HG03439 (cell line): ENCODE measurements at regions not wholly inside any gene's neighbourhood (a gene's known extent, or its start where the extent isn't known, plus 50 kb on each side); places are given as distances from the start of the nearest gene placed in this dataset.
"Not testable (repeated sequence)": the region's sequence is repeated elsewhere in the genome, so short reads cannot be mapped to it uniquely, and the experiment has no call there.

Source experiments
- ATAC-seq: cut with Tn5 transposase; IDR thresholded peaks from one replicate; pipeline ENCODE4 v1.9.1; 2021; ENCODE audit warnings: mild to moderate bottlenecking, moderate library complexity; ENCODE audit not compliant: unreplicated experiment

GRCh38 chr2:125185691-125186270 lies 1160.7 kb downstream of the CNTNAP5 start:
- ATAC-seq = no peak

GRCh38 chr2:125207431-125207830 lies 1182.3 kb downstream of the CNTNAP5 start:
- no peak for ATAC-seq

GRCh38 chr2:125216321-125216720 lies 1191.2 kb downstream of the CNTNAP5 start:
- no peak for ATAC-seq

GRCh38 chr2:125224188-125224587 lies 1199.1 kb downstream of the CNTNAP5 start:
- ATAC-seq = no peak

GRCh38 chr2:125224830-125225229 lies 1199.7 kb downstream of the CNTNAP5 start:
- ATAC-seq = no peak

- no peak for ATAC-seq
Measured at GRCh38 chr2:125227843-125228392, 1202.8 kb downstream of the CNTNAP5 start.

GRCh38 chr2:125240870-125241269 lies 1215.8 kb downstream of the CNTNAP5 start:
- no peak for ATAC-seq

- ATAC-seq = no peak
Measured at GRCh38 chr2:125243074-125243473, 1218.0 kb downstream of the CNTNAP5 start.

GRCh38 chr2:125254010-125254409 lies 1228.9 kb downstream of the CNTNAP5 start:
- ATAC-seq = no peak

- ATAC-seq = no peak
Measured at GRCh38 chr2:125259451-125259850, 1234.4 kb downstream of the CNTNAP5 start.

- not testable (repeated sequence) for ATAC-seq
Measured at GRCh38 chr2:125260366-125260930, 1235.4 kb downstream of the CNTNAP5 start.

GRCh38 chr2:125264453-125264852 lies 1239.4 kb downstream of the CNTNAP5 start:
- ATAC-seq = no peak

- no peak for ATAC-seq
Measured at GRCh38 chr2:125267683-125268082, 1242.6 kb downstream of the CNTNAP5 start.

GRCh38 chr2:125272651-125273050 lies 1247.6 kb downstream of the CNTNAP5 start:
- no peak for ATAC-seq

- no peak for ATAC-seq
Measured at GRCh38 chr2:125274718-125275117, 1249.6 kb downstream of the CNTNAP5 start.

GRCh38 chr2:125280265-125280664 lies 1255.2 kb downstream of the CNTNAP5 start:
- no peak for ATAC-seq

GRCh38 chr2:125281242-125281641 lies 1256.2 kb downstream of the CNTNAP5 start:
- ATAC-seq = no peak

- ATAC-seq = no peak
Measured at GRCh38 chr2:125296742-125297141, 1271.7 kb downstream of the CNTNAP5 start.

- ATAC-seq = no peak
Measured at GRCh38 chr2:125310657-125311364, 1285.7 kb downstream of the CNTNAP5 start.

- no peak for ATAC-seq
Measured at GRCh38 chr2:125312342-125312741, 1287.3 kb downstream of the CNTNAP5 start.

- no peak for ATAC-seq
Measured at GRCh38 chr2:125313806-125314205, 1288.7 kb downstream of the CNTNAP5 start.

GRCh38 chr2:125318740-125319139 lies 1293.7 kb downstream of the CNTNAP5 start:
- ATAC-seq = no peak
